IMR-90 (cell line): ENCODE measurements at regions not wholly inside any gene's neighbourhood (a gene's known extent, or its start where the extent isn't known, plus 50 kb on each side); places are given as distances from the start of the nearest gene placed in this dataset.

Experiments
- ATAC-seq: fragments of 200-7000 bp; cut with Tn5 transposase; 2 replicates; pipeline ENCODE4 v1.9.1; 2020; ENCODE audit warnings: low read depth, mild to moderate bottlenecking, moderate library complexity
- BruUV-seq: library from RNA; stranded (reverse); fragments of 400-500 nt; replicated peaks from 2 replicates; lab custom pipeline; 2021; lab: Mats Ljungman, UMichigan
- CTCF ChIA-PET: fragments of 300-600 bp; formaldehyde crosslinking; extraction: SDS; loops from one replicate; lab custom pipeline; 2021; ENCODE audit warnings: antibody characterized with exemption; lab: Yijun Ruan, JAX
- POLR2A ChIA-PET: fragments of 300-600 bp; sonication (Branson Sonifier 250); formaldehyde crosslinking; loops from one replicate; lab custom pipeline; 2022; ENCODE audit warnings: antibody characterized with exemption; ENCODE audit not compliant: unreplicated experiment; lab: Charles Lee
- DNase-seq: peaks from one replicate; pipeline ENCODE4 v3.0.0; 2013
- H2AFZ ChIP-seq: replicated peaks from 2 replicates; pipeline ENCODE3; 2013; ENCODE audit warnings: low read length, mild to moderate bottlenecking; ENCODE audit not compliant: poor library complexity
- H2AK5ac ChIP-seq: 2 replicates; pipeline ENCODE4 v1.6.1; 2013; ENCODE audit warnings: low read depth, low read length, inconsistent platforms
- H2AK9ac ChIP-seq: replicated peaks from 2 replicates; pipeline ENCODE3; 2013; ENCODE audit warnings: mild to moderate bottlenecking, low read depth, low read length, moderate library complexity; ENCODE audit not compliant: poor library complexity
- H2BK120ac ChIP-seq: 2 replicates; pipeline ENCODE4 v1.6.1; 2013; ENCODE audit warnings: low read depth, low read length, inconsistent platforms
- H2BK15ac ChIP-seq: 3 replicates; pipeline ENCODE4 v1.6.1; 2013; ENCODE audit warnings: low read depth, low read length, inconsistent platforms
- H2BK20ac ChIP-seq: 2 replicates; pipeline ENCODE4 v1.6.1; 2013; ENCODE audit warnings: low read depth, mild to moderate bottlenecking, inconsistent platforms, low read length, moderate library complexity
- H2BK5ac ChIP-seq: 2 replicates; pipeline ENCODE4 v1.6.1; 2013; ENCODE audit warnings: mild to moderate bottlenecking, low read depth, low read length, inconsistent platforms; ENCODE audit not compliant: poor library complexity, severe bottlenecking
- H3K14ac ChIP-seq: replicated peaks from 2 replicates; pipeline ENCODE4 v1.6.1; 2013; ENCODE audit warnings: low read depth, low read length, inconsistent platforms
- H3K18ac ChIP-seq: 2 replicates; pipeline ENCODE4 v1.6.1; 2013; ENCODE audit warnings: low read depth, low read length, control low read depth
- H3K23ac ChIP-seq: 2 replicates; pipeline ENCODE4 v1.6.1; 2013; ENCODE audit warnings: low read depth, low read length, inconsistent platforms
- H3K27ac ChIP-seq: 2 replicates; pipeline ENCODE4 v1.5.1; 2013; ENCODE audit warnings: mild to moderate bottlenecking, control low read depth, low read length; ENCODE audit not compliant: insufficient read depth
- H3K27me3 ChIP-seq: 2 replicates; pipeline ENCODE4 v1.6.1; 2013; ENCODE audit warnings: low read length; ENCODE audit not compliant: control insufficient read depth, insufficient read depth
- H3K36me3 ChIP-seq: 2 replicates; pipeline ENCODE4 v1.6.1; 2013; ENCODE audit warnings: low read length, mixed read lengths; ENCODE audit not compliant: control insufficient read depth, insufficient read depth
- H3K4ac ChIP-seq: 2 replicates; pipeline ENCODE4 v1.6.1; 2013; ENCODE audit warnings: low read depth, low read length, inconsistent platforms
- H3K4me1 ChIP-seq: 2 replicates; pipeline ENCODE4 v1.6.1; 2013; ENCODE audit warnings: low read length, mixed read lengths; ENCODE audit not compliant: control insufficient read depth, insufficient read depth
- H3K4me2 ChIP-seq: 2 replicates; pipeline ENCODE4 v1.6.1; 2013; ENCODE audit warnings: low read depth, mild to moderate bottlenecking, control low read depth, low read length, moderate library complexity
- H3K4me3 ChIP-seq: 2 replicates; pipeline ENCODE4 v1.5.1; 2013; ENCODE audit warnings: low read depth, mild to moderate bottlenecking, control low read depth, low read length, moderate library complexity; ENCODE audit not compliant: insufficient read depth
- H3K56ac ChIP-seq: 2 replicates; pipeline ENCODE4 v1.6.1; 2013; ENCODE audit warnings: low read length, inconsistent platforms; ENCODE audit not compliant: insufficient read depth; ENCODE audit errors: extremely low read depth
- H3K79me1 ChIP-seq, 2 experiments: 2 replicates each; pipeline ENCODE4 v1.6.1; 2013; ENCODE audit warnings: low read length in 2 of 2, inconsistent platforms in 1 of 2, low read depth in 1 of 2
- H3K9ac ChIP-seq: 2 replicates; pipeline ENCODE4 v1.6.1; 2013; ENCODE audit warnings: low read depth, low read length, control low read depth
- H3K9me1 ChIP-seq: 2 replicates; pipeline ENCODE4 v1.6.1; 2013; ENCODE audit warnings: low read length, inconsistent platforms; ENCODE audit not compliant: insufficient read depth
- H3K9me3 ChIP-seq: 2 replicates; pipeline ENCODE4 v1.6.1; 2013; ENCODE audit warnings: low read length; ENCODE audit not compliant: control insufficient read depth, insufficient read depth
- H4K20me1 ChIP-seq: 2 replicates; pipeline ENCODE4 v1.6.1; 2013; ENCODE audit warnings: low read length, inconsistent platforms; ENCODE audit not compliant: insufficient read depth
- H4K5ac ChIP-seq: 2 replicates; pipeline ENCODE4 v1.6.1; 2013; ENCODE audit warnings: mild to moderate bottlenecking, low read depth, low read length, control low read depth
- H4K8ac ChIP-seq, 2 experiments: 2 replicates each; pipeline ENCODE4 v1.6.1; 2013; ENCODE audit warnings: low read depth in 2 of 2, low read length in 2 of 2, control low read depth in 1 of 2, inconsistent platforms in 1 of 2
- H4K91ac ChIP-seq: 2 replicates; pipeline ENCODE4 v1.6.1; 2013; ENCODE audit warnings: low read depth, low read length, inconsistent platforms; ENCODE audit not compliant: insufficient read depth
- CHD1 ChIP-seq: IDR thresholded peaks from 2 replicates; pipeline ENCODE4 v1.6.1; 2012; ENCODE audit warnings: low read depth, low read length, improper control_type of control experiment
- POLR2A ChIP-seq: IDR thresholded peaks from 2 replicates; pipeline ENCODE4 v1.6.1; 2012; ENCODE audit warnings: mild to moderate bottlenecking, low read depth, low read length
- SMC3 ChIP-seq: fragments of 150-350 bp; IDR thresholded peaks from 2 replicates; pipeline ENCODE4 v1.6.1; 2016; ENCODE audit warnings: low read depth, mild to moderate bottlenecking, antibody characterized with exemption, low read length, moderate library complexity
- WGBS, 2 experiments: methylation state at CpG; one replicate each; pipeline versions ENCODE4 v1.1.5 to v1.1.7; 2013; ENCODE audit warnings: missing lambda C conversion rate in 2 of 2; ENCODE audit not compliant: insufficient read length in 1 of 2; ENCODE audit errors: extremely low coverage in 2 of 2; 5-methylcytosine and 5-hydroxymethylcytosine counted together
- dilution Hi-C: fragments of 300-500 bp; cut with HindIII; formaldehyde crosslinking; loops from one replicate; pipeline ENCODE4 v1.14.3; 2018; ENCODE audit warnings: low sequenced_read_pairs; ENCODE audit not compliant: unreplicated experiment
- in situ Hi-C: fragments of 300-500 bp; cut with MboI; formaldehyde crosslinking; loops from 3 replicates; pipeline ENCODE4 v1.14.3; 2019; ENCODE audit warnings: low sequenced_read_pairs, inconsistent platforms, mixed read lengths
- intact Hi-C: fragments of 100-400 bp; cut with micrococcal nuclease; formaldehyde crosslinking; loops from 2 replicates; pipeline ENCODE4 v1.10.0; 2022

DNA sequence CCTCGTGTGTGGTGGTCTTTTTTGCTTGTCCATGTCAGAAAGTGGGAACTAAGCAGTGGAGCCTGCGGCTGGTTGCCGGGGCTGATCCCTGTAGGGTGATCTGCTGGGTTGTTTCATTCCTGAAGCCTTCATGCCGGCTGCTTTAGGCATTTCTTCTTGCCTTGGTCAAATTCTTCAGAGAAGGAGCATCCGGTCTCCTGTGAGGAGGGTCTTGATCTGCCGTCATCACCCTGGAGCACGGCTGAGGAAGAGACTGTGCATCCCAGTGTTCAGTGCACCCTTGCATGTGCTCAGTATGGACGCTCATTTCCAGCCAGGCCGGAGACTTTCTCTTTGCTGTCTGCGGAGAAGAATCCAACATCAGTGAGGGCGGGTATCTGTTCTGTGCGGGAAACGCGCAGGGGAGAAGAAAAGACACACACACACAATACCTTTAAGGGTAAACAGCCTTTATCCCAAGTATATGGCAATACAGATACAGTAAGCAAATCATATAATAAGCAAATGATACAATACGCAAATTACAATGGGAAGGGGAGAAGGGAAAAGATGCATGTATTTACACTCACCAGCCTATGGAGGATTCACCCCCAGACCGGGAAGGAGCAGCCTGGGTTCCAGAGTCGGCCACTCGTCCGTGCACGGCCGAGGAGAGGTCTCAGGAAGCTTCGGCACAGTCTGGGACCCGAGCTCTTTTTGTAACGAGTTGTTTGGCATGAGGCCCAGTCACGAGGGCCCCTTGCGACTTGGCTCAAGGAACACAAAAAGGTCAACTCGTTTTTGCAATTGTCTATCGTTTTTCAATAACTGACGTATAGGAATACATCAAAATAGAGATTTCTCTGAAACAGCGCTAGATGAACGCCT lies 1366.8 kb upstream of the TMEM132C start:
- H2AK9ac ChIP-seq = no peak overlapping the region
- no peak overlapping the region for H3K4me3 ChIP-seq
- no peak overlapping the region for H2AK5ac ChIP-seq
- no peak for DNase-seq
- no peak for ATAC-seq
- no peaks in the 10 kb centered on the region for H3K27me3 ChIP-seq
- H4K5ac ChIP-seq = no peak overlapping the region
- no peaks in the 10 kb centered on the region for H3K79me1 ChIP-seq
- CTCF ChIA-PET = no interaction called here
- no peaks in the 10 kb centered on the region for H3K9me1 ChIP-seq
- no peak overlapping the region for H3K23ac ChIP-seq
- H3K4ac ChIP-seq = no peak overlapping the region
- no peak overlapping the region for H3K56ac ChIP-seq
- BruUV-seq = no TSS peak
- H2BK20ac ChIP-seq = no peak overlapping the region
- H2BK5ac ChIP-seq = no peak overlapping the region
- H3K4me1 ChIP-seq = no peaks in the 10 kb centered on the region
- H4K20me1 ChIP-seq = no peaks in the 10 kb centered on the region
- H2BK15ac ChIP-seq = no peak overlapping the region
- no peak overlapping the region for H4K8ac ChIP-seq
- no peak overlapping the region for H3K18ac ChIP-seq
- in situ Hi-C loops = no loop called here
- H3K27ac ChIP-seq = no peak overlapping the region
- H4K91ac ChIP-seq = no peak overlapping the region
- H3K9ac ChIP-seq = no peak overlapping the region
- POLR2A ChIA-PET = no interaction called here
- H3K4me2 ChIP-seq = no peak overlapping the region
- intact Hi-C loops = no loop called here
- H2AFZ ChIP-seq = no peak overlapping the region
- dilution Hi-C loops = no loop called here
- H3K36me3 ChIP-seq = no peaks in the 10 kb centered on the region
- TF ChIP-seq CHD1 (no peak), POLR2A (no peak), SMC3 (no peak)
- no peak overlapping the region for H3K14ac ChIP-seq
- no peak overlapping the region for H2BK120ac ChIP-seq
- peaks cover 17% of the 10 kb centered on the region for H3K9me3 ChIP-seq
- 33% methylated on average over 13 of the region's 31 CpGs; no CpG with 5 or more reads in 1 of the 2 experiments for WGBS, 2 experiments
